ENCODE measurements at regions not wholly inside any gene's neighbourhood (a gene's known extent, or its start where the extent isn't known, plus 50 kb on each side); places are given as distances from the start of the nearest gene placed in this dataset.

- no peak for DNase-seq (ENCODE audit: low spot score)
Measured at GRCh38 chr3:25362118-25362517, 65.9 kb upstream of the RARB start.

GRCh38 chr3:25365636-25366035 lies 62.4 kb upstream of the RARB start:
- no peak for DNase-seq (ENCODE audit: low spot score)

- no peak for DNase-seq (ENCODE audit: low spot score)
Measured at GRCh38 chr3:25367025-25367424, 61.0 kb upstream of the RARB start.

GRCh38 chr3:25372167-25372566 lies 55.9 kb upstream of the RARB start:
- DNase-seq (ENCODE audit: low spot score) = no peak

- DNase-seq (ENCODE audit: low spot score) = no peak
Measured at GRCh38 chr3:25376340-25376739, 51.7 kb upstream of the RARB start.

GRCh38 chr3:25377042-25377441 lies 51.0 kb upstream of the RARB start:
- no peak for DNase-seq (ENCODE audit: low spot score)
